A549 (cell line): ENCODE measurements at regions not wholly inside any gene's neighbourhood (a gene's known extent, or its start where the extent isn't known, plus 50 kb on each side); places are given as distances from the start of the nearest gene placed in this dataset.

Experiments
- BCL3 ChIP-seq: fragments of >200 bp; sonication (Bioruptor Twin); formaldehyde crosslinking; IDR thresholded peaks from 3 replicates; pipeline ENCODE4 v1.6.1; 2016
- BHLHE40 ChIP-seq: IDR thresholded peaks from 2 replicates; pipeline ENCODE4 v1.6.1; 2012; ENCODE audit warnings: low read depth, low read length, inconsistent platforms
- CTCF ChIP-seq: fragments of >200 bp; sonication (Bioruptor Twin); formaldehyde crosslinking; IDR thresholded peaks from 3 replicates; pipeline ENCODE4 v1.5.1; 2016
- EP300 ChIP-seq, 2 experiments: fragments of >200 bp; sonication (Bioruptor Twin); formaldehyde crosslinking; IDR thresholded peaks; 2 replicates in 1 of 2; 3 replicates in 1 of 2; pipeline ENCODE4 v1.6.1; 2016 to 2017
- MAZ ChIP-seq: fragments of 150-350 bp; IDR thresholded peaks from 2 replicates; pipeline ENCODE4 v1.6.1; 2014; ENCODE audit warnings: antibody characterized with exemption, low read depth, low read length, borderline replicate concordance
- RAD21 ChIP-seq, 2 experiments: fragments of >200 bp in 1 of 2; sonication (Bioruptor Twin) in 1 of 2; formaldehyde crosslinking in 1 of 2; IDR thresholded peaks in 1 of 2; conservative IDR thresholded peaks in 1 of 2; 2 replicates in 1 of 2; 3 replicates in 1 of 2; pipeline ENCODE4 v1.6.1; 2012 to 2018; ENCODE audit warnings: inconsistent platforms in 1 of 2
- SREBF2 ChIP-seq: fragments of 450-650 bp; IDR thresholded peaks from 2 replicates; pipeline ENCODE4 v1.6.1; 2014; ENCODE audit warnings: mild to moderate bottlenecking, moderate library complexity
- TFCP2L1 ChIP-seq: fragments of 250-450 bp; sonication (Bioruptor Pico); IDR thresholded peaks from 2 replicates; pipeline ENCODE4 v1.5.0; 2021; ENCODE audit warnings: mild to moderate bottlenecking
- ZNF302 ChIP-seq: fragments of 250-450 bp; sonication (Bioruptor Pico); IDR thresholded peaks from 2 replicates; pipeline ENCODE4 v1.9.0; 2021; ENCODE audit warnings: inconsistent platforms, mild to moderate bottlenecking, moderate library complexity

- TF ChIP-seq CTCF (no peak), BCL3 (no peak), EP300 (IDR thresholded peaks at IDR 0.05) (no peak), RAD21 (conservative IDR thresholded peaks at IDR 0.05 in 1 of 2, IDR thresholded peaks at IDR 0.05 in 1 of 2) (no peak), SREBF2 (no peak), TFCP2L1 (no peak), BHLHE40 (no peak), ZNF302 (no peak), MAZ (no peak)
Observed at GRCh38 chr7:42790196-42790595, 121.7 kb downstream of the C7orf25 start.
